Body of pancreas (tissue), 4 donors: ENCODE measurements at regions not wholly inside any gene's neighbourhood (a gene's known extent, or its start where the extent isn't known, plus 50 kb on each side); places are given as distances from the start of the nearest gene placed in this dataset.

Experiments
- CTCF ChIP-seq, 7 experiments: fragments of 450-650 bp in 4 of 7; fragments of 200-600 bp in 3 of 7; sonication (generic) in 3 of 7; IDR thresholded peaks; one replicate each; pipeline ENCODE4 v1.5.1; 2016 to 2019; ENCODE audit warnings: antibody characterized with exemption in 7 of 7
- POLR2A ChIP-seq, 3 donors: fragments of 450-650 bp; IDR thresholded peaks; one replicate each; pipeline ENCODE4 v1.6.1; 2016; ENCODE audit warnings: antibody characterized with exemption in 3 of 3, mild to moderate bottlenecking in 2 of 3

GRCh38 chr17:72498364-72499210, 377.8 kb downstream of the SOX9 start:
- TF ChIP-seq CTCF (IDR thresholded peaks at IDR 0.05), result no peak
- TF ChIP-seq POLR2A (IDR thresholded peaks at IDR 0.05), result no peak
